OCI-LY3 (cell line): ENCODE measurements at regions not wholly inside any gene's neighbourhood (a gene's known extent, or its start where the extent isn't known, plus 50 kb on each side); places are given as distances from the start of the nearest gene placed in this dataset.
"Not testable (repeated sequence)": the region's sequence is repeated elsewhere in the genome, so short reads cannot be mapped to it uniquely, and the experiment has no call there.

Experiments used
- H2AFZ ChIP-seq: fragments of 200-600, 300-600 bp; shearing (Covaris generic); 2 replicates; pipeline ENCODE4 v1.6.0; 2014; ENCODE audit warnings: antibody characterized with exemption, low read depth, low read length
- H3K27ac ChIP-seq: fragments of 200-600, 300-600 bp; sonication (generic); 2 replicates; pipeline ENCODE4 v1.5.1; 2014; ENCODE audit warnings: mild to moderate bottlenecking, low read length, moderate library complexity, mixed read lengths
- H3K27me3 ChIP-seq: fragments of 200-600, 300-600 bp; sonication (generic); 2 replicates; pipeline ENCODE4 v1.6.1; 2014; ENCODE audit warnings: low read depth, low read length, mixed read lengths
- H3K36me3 ChIP-seq: fragments of 200-600, 300-600 bp; sonication (generic); replicated peaks from 2 replicates; pipeline ENCODE3; 2014; ENCODE audit warnings: low read depth, low read length, mixed read lengths
- H3K4me1 ChIP-seq: fragments of 300-600, 200-600 bp; sonication (generic); 2 replicates; pipeline ENCODE4 v1.6.1; 2014; ENCODE audit warnings: low read length, mixed read lengths
- H3K4me2 ChIP-seq: fragments of 200-600, 300-600 bp; sonication (generic); 2 replicates; pipeline ENCODE4 v1.6.1; 2014; ENCODE audit warnings: low read length, mixed read lengths
- H3K4me3 ChIP-seq: fragments of 300-600, 200-600 bp; sonication (generic); 2 replicates; pipeline ENCODE4 v1.5.1; 2014; ENCODE audit warnings: antibody characterized with exemption, mild to moderate bottlenecking, low read length, moderate library complexity
- H3K79me2 ChIP-seq: fragments of 300-600, 200-600 bp; shearing (Covaris generic); 2 replicates; pipeline ENCODE4 v1.6.1; 2014; ENCODE audit warnings: mild to moderate bottlenecking, low read length, mixed read lengths
- H3K9ac ChIP-seq: fragments of 300-600, 200-600 bp; shearing (Covaris generic); 2 replicates; pipeline ENCODE4 v1.6.0; 2014; ENCODE audit warnings: mild to moderate bottlenecking, low read length, moderate library complexity
- H3K9me3 ChIP-seq: fragments of 200-600, 300-600 bp; shearing (Covaris generic); 2 replicates; pipeline ENCODE4 v1.6.1; 2014; ENCODE audit warnings: low read length, mixed read lengths; ENCODE audit not compliant: insufficient read depth
- H4K20me1 ChIP-seq: fragments of 200-600, 300-600 bp; sonication (generic); 2 replicates; pipeline ENCODE4 v1.6.1; 2016; ENCODE audit warnings: low read length, mixed read lengths; ENCODE audit not compliant: insufficient read depth
- TF ChIP-seq, protein P1 (sequence below): fragments of 200-600, 300-600 bp; sonication (generic); IDR thresholded peaks from 2 replicates; pipeline ENCODE4 v1.5.1; 2014; ENCODE audit warnings: antibody characterized with exemption, low read length, low read depth

DNA sequence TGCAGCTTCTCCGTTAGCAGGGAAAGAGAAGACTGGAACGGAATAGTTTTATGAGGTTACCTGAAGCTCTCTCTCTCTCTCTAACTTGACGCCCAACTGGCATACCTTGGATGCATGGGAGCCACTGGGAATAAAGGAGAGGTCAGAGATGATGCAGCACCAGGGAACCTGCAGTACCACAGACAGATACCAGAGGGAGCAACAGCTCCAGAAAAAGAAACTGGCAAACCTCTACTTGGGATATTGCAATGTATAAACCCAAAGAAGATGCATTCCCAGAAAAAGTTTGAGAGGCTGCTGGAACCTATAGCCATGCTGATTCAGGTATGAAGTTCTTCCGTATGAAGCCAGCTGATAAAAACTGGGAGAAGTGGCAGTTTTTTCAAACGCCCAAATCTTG, 2976.1 kb upstream of the TEKT4 start:
- H3K4me3 ChIP-seq, H3K4me1 ChIP-seq, H3K79me2 ChIP-seq, H3K9me3 ChIP-seq, H3K27ac ChIP-seq, H3K9ac ChIP-seq, H2AFZ ChIP-seq, H3K4me2 ChIP-seq, H4K20me1 ChIP-seq, H3K36me3 ChIP-seq, H3K27me3 ChIP-seq: not testable (repeated sequence)
- TF ChIP-seq, protein P1, sequence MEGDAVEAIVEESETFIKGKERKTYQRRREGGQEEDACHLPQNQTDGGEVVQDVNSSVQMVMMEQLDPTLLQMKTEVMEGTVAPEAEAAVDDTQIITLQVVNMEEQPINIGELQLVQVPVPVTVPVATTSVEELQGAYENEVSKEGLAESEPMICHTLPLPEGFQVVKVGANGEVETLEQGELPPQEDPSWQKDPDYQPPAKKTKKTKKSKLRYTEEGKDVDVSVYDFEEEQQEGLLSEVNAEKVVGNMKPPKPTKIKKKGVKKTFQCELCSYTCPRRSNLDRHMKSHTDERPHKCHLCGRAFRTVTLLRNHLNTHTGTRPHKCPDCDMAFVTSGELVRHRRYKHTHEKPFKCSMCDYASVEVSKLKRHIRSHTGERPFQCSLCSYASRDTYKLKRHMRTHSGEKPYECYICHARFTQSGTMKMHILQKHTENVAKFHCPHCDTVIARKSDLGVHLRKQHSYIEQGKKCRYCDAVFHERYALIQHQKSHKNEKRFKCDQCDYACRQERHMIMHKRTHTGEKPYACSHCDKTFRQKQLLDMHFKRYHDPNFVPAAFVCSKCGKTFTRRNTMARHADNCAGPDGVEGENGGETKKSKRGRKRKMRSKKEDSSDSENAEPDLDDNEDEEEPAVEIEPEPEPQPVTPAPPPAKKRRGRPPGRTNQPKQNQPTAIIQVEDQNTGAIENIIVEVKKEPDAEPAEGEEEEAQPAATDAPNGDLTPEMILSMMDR, result peak; percentile 22; the same call in 1 of the 2 replicates

DNA sequence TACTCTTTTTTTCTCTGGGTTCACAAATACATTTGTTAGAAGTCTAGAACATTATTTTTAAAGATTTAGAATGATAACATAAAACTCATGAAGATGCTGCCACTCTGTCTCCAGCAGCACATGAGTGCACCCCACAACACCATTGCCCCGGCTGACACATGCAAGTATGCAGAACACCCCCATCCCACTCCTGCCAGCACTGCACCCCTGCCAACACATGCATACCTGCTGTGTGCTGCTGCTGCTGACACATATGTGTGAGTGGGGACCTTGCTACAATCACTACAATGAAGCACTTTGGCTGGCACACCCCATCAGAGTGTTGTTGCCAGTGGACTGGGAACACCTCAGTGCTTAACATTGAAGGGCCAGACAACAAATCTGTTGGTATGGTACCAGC, 2953.6 kb upstream of the TEKT4 start:
- not testable (repeated sequence) for H3K9me3 ChIP-seq, H3K4me3 ChIP-seq, H4K20me1 ChIP-seq, H3K27ac ChIP-seq, H3K36me3 ChIP-seq, H2AFZ ChIP-seq, H3K4me1 ChIP-seq, H3K27me3 ChIP-seq, H3K9ac ChIP-seq, H3K79me2 ChIP-seq, H3K4me2 ChIP-seq
